ENCODE measurements at regions not wholly inside any gene's neighbourhood (a gene's known extent, or its start where the extent isn't known, plus 50 kb on each side); places are given as distances from the start of the nearest gene placed in this dataset.

- TF ChIP-seq, protein P1, sequence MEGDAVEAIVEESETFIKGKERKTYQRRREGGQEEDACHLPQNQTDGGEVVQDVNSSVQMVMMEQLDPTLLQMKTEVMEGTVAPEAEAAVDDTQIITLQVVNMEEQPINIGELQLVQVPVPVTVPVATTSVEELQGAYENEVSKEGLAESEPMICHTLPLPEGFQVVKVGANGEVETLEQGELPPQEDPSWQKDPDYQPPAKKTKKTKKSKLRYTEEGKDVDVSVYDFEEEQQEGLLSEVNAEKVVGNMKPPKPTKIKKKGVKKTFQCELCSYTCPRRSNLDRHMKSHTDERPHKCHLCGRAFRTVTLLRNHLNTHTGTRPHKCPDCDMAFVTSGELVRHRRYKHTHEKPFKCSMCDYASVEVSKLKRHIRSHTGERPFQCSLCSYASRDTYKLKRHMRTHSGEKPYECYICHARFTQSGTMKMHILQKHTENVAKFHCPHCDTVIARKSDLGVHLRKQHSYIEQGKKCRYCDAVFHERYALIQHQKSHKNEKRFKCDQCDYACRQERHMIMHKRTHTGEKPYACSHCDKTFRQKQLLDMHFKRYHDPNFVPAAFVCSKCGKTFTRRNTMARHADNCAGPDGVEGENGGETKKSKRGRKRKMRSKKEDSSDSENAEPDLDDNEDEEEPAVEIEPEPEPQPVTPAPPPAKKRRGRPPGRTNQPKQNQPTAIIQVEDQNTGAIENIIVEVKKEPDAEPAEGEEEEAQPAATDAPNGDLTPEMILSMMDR (IDR thresholded peaks at IDR 0.05; ENCODE audit: poor library complexity, severe bottlenecking), result no peak
- TF ChIP-seq RAD21 (conservative IDR thresholded peaks at IDR 0.05) (no peak), TAF1 (IDR thresholded peaks at IDR 0.05; ENCODE audit: low read depth) (no peak), EZH2 (IDR thresholded peaks at IDR 0.05; ENCODE audit: borderline replicate concordance, insufficient read depth, low read length, poor library complexity, severe bottlenecking) (no peak), POLR2AphosphoS5 (IDR thresholded peaks at IDR 0.05) (no peak), MXI1 (conservative IDR thresholded peaks at IDR 0.05; ENCODE audit: poor library complexity, severe bottlenecking) (no peak), EP300 (conservative IDR thresholded peaks at IDR 0.05; ENCODE audit: poor library complexity, severe bottlenecking) (no peak)
- TF ChIP-seq, protein P2, sequence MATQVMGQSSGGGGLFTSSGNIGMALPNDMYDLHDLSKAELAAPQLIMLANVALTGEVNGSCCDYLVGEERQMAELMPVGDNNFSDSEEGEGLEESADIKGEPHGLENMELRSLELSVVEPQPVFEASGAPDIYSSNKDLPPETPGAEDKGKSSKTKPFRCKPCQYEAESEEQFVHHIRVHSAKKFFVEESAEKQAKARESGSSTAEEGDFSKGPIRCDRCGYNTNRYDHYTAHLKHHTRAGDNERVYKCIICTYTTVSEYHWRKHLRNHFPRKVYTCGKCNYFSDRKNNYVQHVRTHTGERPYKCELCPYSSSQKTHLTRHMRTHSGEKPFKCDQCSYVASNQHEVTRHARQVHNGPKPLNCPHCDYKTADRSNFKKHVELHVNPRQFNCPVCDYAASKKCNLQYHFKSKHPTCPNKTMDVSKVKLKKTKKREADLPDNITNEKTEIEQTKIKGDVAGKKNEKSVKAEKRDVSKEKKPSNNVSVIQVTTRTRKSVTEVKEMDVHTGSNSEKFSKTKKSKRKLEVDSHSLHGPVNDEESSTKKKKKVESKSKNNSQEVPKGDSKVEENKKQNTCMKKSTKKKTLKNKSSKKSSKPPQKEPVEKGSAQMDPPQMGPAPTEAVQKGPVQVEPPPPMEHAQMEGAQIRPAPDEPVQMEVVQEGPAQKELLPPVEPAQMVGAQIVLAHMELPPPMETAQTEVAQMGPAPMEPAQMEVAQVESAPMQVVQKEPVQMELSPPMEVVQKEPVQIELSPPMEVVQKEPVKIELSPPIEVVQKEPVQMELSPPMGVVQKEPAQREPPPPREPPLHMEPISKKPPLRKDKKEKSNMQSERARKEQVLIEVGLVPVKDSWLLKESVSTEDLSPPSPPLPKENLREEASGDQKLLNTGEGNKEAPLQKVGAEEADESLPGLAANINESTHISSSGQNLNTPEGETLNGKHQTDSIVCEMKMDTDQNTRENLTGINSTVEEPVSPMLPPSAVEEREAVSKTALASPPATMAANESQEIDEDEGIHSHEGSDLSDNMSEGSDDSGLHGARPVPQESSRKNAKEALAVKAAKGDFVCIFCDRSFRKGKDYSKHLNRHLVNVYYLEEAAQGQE (IDR thresholded peaks at IDR 0.05; ENCODE audit: borderline replicate concordance), result no peak
Observed at GRCh38 chr21:40915114-40915513, 68.2 kb upstream of the DSCAM start.
